Upper lobe of left lung (tissue), 6 donors: ENCODE measurements at regions not wholly inside any gene's neighbourhood (a gene's known extent, or its start where the extent isn't known, plus 50 kb on each side); places are given as distances from the start of the nearest gene placed in this dataset.
"Not testable (repeated sequence)": the region's sequence is repeated elsewhere in the genome, so short reads cannot be mapped to it uniquely, and the experiment has no call there.

ENCODE experiments used
- ATAC-seq, 2 donors: fragments of 200-7000 bp; cut with Tn5 transposase; one replicate each; pipeline ENCODE4 v1.9.1; 2022; ENCODE audit warnings: mild to moderate bottlenecking in 2 of 2, moderate library complexity in 2 of 2; ENCODE audit not compliant: low FRiP score in 2 of 2
- DNase-seq, 2 donors: peaks; one replicate each; pipeline ENCODE4 v3.0.0-alpha.2; 2019 to 2020
- H3K27ac ChIP-seq, 4 donors: fragments of 200-600 bp; sonication (generic); one replicate each; pipeline ENCODE4 v1.5.1; 2016 to 2019
- H3K27me3 ChIP-seq, 4 donors: fragments of 200-600 bp; sonication (generic); one replicate each; pipeline ENCODE4 v1.5.1; 2017 to 2019
- H3K36me3 ChIP-seq, 4 donors: fragments of 200-600 bp; sonication (generic); one replicate each; pipeline ENCODE4 v1.5.1; 2016 to 2019
- H3K4me1 ChIP-seq, 4 donors: fragments of 200-600 bp; sonication (generic); one replicate each; pipeline ENCODE4 v1.5.1; 2018 to 2019
- H3K4me3 ChIP-seq, 4 donors: fragments of 200-600 bp; sonication (generic); one replicate each; pipeline ENCODE4 v1.5.1; 2017 to 2019; ENCODE audit warnings: mild to moderate bottlenecking in 2 of 4, moderate library complexity in 1 of 4
- H3K9me3 ChIP-seq, 4 donors: fragments of 200-600 bp; sonication (generic); one replicate each; pipeline ENCODE4 v1.5.1; 2018 to 2019
- CTCF ChIP-seq, 6 experiments: fragments of 450-650 bp in 4 of 6; fragments of 200-600 bp in 2 of 6; sonication (generic) in 2 of 6; IDR thresholded peaks; one replicate each; pipeline ENCODE4 v1.5.1; 2016 to 2019; ENCODE audit warnings: antibody characterized with exemption in 6 of 6
- EP300 ChIP-seq, 4 donors: sonication (generic); formaldehyde crosslinking; IDR thresholded peaks; one replicate each; pipeline ENCODE4 v1.5.1; 2017; ENCODE audit warnings: antibody characterized with exemption in 4 of 4, control low read depth in 2 of 4
- POLR2A ChIP-seq, 4 donors: fragments of 450-650 bp; IDR thresholded peaks; one replicate each; pipeline ENCODE4 v1.5.1; 2016 to 2017; ENCODE audit warnings: antibody characterized with exemption in 4 of 4, mild to moderate bottlenecking in 2 of 4
- POLR2AphosphoS5 ChIP-seq, 2 donors: sonication (generic); formaldehyde crosslinking; IDR thresholded peaks; one replicate each; pipeline ENCODE4 v1.5.1; 2017; ENCODE audit warnings: antibody characterized with exemption in 2 of 2
- WGBS, 2 donors: methylation state at CpG; one replicate each; pipeline ENCODE4 v1.1.5; 2017 to 2018; 5-methylcytosine and 5-hydroxymethylcytosine counted together
- donor health status: DM: no; HTN: no; CAD: no; lungs with moderate emphysema.
- donor health status: DM: no; HTN: yes; CAD: no; lungs with severe emphysema.

GRCh38 chr20:57108742-57109570, 157.5 kb downstream of the BMP7 start:
- Histone ChIP-seq H3K27ac (no peak overlapping the region), H3K9me3 (no peaks in the 10 kb centered on the region), H3K36me3 (no peaks in the 10 kb centered on the region), H3K4me3 (no peak overlapping the region), H3K27me3 (no peaks in the 10 kb centered on the region), H3K4me1 (no peaks in the 10 kb centered on the region)
- 56 to 75% methylated on average over 5 to 18 of the region's 18 CpGs for WGBS, 2 donors
- DNase-seq, result peak in 1 of 2 donors; percentile 59
- ATAC-seq, result peak in 1 of 2 donors; percentile 89
- TF ChIP-seq EP300 (IDR thresholded peaks at IDR 0.05) (no peak), POLR2AphosphoS5 (IDR thresholded peaks at IDR 0.05) (peak in 1 of 2 donors; percentile 7)

GRCh38 chr20:57109571-57109953, 156.9 kb downstream of the BMP7 start:
- WGBS, 2 donors, result 75 to 84% methylated on average over 5 to 10 of the region's 10 CpGs
- TF ChIP-seq EP300 (IDR thresholded peaks at IDR 0.05) (no peak), CTCF (IDR thresholded peaks at IDR 0.05) (no peak), POLR2A (IDR thresholded peaks at IDR 0.05) (no peak), POLR2AphosphoS5 (IDR thresholded peaks at IDR 0.05) (no peak)
- no peak for DNase-seq
- Histone ChIP-seq H3K9me3 (no peaks in the 10 kb centered on the region), H3K4me1 (no peaks in the 10 kb centered on the region), H3K36me3 (no peaks in the 10 kb centered on the region), H3K4me3 (no peak overlapping the region), H3K27ac (no peak overlapping the region), H3K27me3 (no peaks in the 10 kb centered on the region)
- peak in 1 of 2 donors; percentile 81 for ATAC-seq

- not testable (repeated sequence) for H3K36me3 ChIP-seq, DNase-seq, H3K27ac ChIP-seq, H3K9me3 ChIP-seq, H3K27me3 ChIP-seq, H3K4me1 ChIP-seq, ATAC-seq, H3K4me3 ChIP-seq
- WGBS, 2 donors, result 93 to 95% methylated on average over 18 to 57 of the region's 61 CpGs
Observed at GRCh38 chr20:57110121-57111027, 156.1 kb downstream of the BMP7 start.

GRCh38 chr20:57111028-57111373, 155.4 kb downstream of the BMP7 start:
- Histone ChIP-seq H3K27me3 (no peaks in the 10 kb centered on the region), H3K27ac (no peak overlapping the region), H3K4me1 (no peaks in the 10 kb centered on the region), H3K9me3 (no peaks in the 10 kb centered on the region), H3K36me3 (no peaks in the 10 kb centered on the region), H3K4me3 (no peak overlapping the region)
- DNase-seq, result no peak
- no peak for ATAC-seq
- WGBS, 2 donors, result 81 to 84% methylated on average over 3 of the region's 3 CpGs
- TF ChIP-seq CTCF (IDR thresholded peaks at IDR 0.05), result no peak
- TF ChIP-seq POLR2AphosphoS5 (IDR thresholded peaks at IDR 0.05), result no peak
- TF ChIP-seq EP300 (IDR thresholded peaks at IDR 0.05), result no peak
- no peak for TF ChIP-seq POLR2A (IDR thresholded peaks at IDR 0.05)

GRCh38 chr20:57112448-57112847, 154.0 kb downstream of the BMP7 start:
- no peaks in the 10 kb centered on the region for H3K4me1 ChIP-seq
- H3K27ac ChIP-seq, result no peak overlapping the region
- DNase-seq, result no peak
- 63 to 79% methylated on average over 8 of the region's 8 CpGs for WGBS, 2 donors
- H3K27me3 ChIP-seq, result no peaks in the 10 kb centered on the region
- H3K4me3 ChIP-seq, result no peak overlapping the region
- no peak for TF ChIP-seq EP300 (IDR thresholded peaks at IDR 0.05)
- TF ChIP-seq POLR2A (IDR thresholded peaks at IDR 0.05), result no peak
- TF ChIP-seq CTCF (IDR thresholded peaks at IDR 0.05), result no peak
- no peak for TF ChIP-seq POLR2AphosphoS5 (IDR thresholded peaks at IDR 0.05)
- no peaks in the 10 kb centered on the region for H3K9me3 ChIP-seq
- H3K36me3 ChIP-seq, result no peaks in the 10 kb centered on the region
- no peak for ATAC-seq
